Dedifferentiated amniotic fluid mesenchymal stem cell (primary cell): ENCODE measurements at regions not wholly inside any gene's neighbourhood (a gene's known extent, or its start where the extent isn't known, plus 50 kb on each side); places are given as distances from the start of the nearest gene placed in this dataset.

Experiments
- DNase-seq: peaks from one replicate; pipeline ENCODE4 v3.0.0-alpha.2; 2016; ENCODE audit errors: extremely low spot score

DNA sequence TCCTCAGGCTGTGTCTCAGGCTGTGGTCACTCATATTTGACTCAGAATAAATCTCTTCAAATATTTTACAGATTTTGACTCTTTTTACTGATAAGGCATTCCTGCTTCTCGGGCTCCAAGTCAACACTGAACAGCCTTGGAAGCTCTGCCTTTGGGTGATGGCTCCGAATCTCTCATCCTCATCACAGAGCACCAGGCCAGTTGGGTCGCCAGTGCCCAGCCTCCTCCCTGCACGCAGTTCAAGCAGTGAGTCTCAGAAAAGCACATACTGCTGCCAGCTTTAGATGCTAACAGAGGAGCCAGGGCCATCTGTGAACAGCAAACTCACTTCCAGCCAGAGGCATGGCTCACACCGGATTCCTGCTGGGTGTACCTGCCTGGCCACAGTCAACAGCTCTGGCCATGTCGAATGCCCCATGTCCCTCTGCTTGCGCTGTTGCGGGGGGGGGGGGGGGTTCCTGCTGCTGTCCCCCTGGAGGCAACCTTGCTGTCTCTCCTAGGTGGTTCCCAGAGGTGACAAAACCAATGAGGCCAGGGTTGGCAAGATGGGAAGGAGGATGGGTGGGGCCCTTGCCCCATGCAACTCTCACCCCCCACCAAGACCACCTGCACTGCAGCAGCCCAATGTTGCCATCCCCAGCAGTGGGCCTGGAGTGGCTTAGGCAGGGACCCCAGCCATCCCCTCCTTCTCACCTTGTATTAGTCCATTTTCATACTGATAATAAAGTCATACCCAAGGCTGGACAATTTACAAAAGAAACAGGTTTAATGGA, 248.8 kb downstream of the ERMARD start:
- no peak for DNase-seq

DNA sequence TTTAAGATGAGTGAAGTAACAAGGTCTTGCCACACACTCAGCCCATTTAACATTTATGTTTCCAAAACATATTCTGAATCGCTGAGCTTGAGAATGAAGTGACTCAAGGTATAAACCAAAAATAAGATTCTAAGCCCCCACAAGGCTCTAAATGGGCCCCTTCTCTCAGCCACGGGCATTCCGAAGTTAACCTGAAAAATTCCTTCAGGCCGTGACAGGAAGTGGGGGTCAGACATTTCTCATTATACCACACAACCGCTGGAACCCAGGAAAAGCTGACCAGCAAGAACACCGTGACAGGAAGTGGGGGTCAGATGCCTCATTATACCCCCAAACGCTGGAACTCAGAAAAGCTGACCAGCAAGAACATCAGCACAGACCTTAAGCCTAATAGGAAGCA, 247.9 kb downstream of the ERMARD start:
- no peak for DNase-seq

- no peak for DNase-seq
These were observed 247.0 kb downstream of the ERMARD start for GRCh38 chr6:169998457-169998856.

GRCh38 chr6:169997930-169998218, 246.5 kb downstream of the ERMARD start:
- no peak for DNase-seq

DNA sequence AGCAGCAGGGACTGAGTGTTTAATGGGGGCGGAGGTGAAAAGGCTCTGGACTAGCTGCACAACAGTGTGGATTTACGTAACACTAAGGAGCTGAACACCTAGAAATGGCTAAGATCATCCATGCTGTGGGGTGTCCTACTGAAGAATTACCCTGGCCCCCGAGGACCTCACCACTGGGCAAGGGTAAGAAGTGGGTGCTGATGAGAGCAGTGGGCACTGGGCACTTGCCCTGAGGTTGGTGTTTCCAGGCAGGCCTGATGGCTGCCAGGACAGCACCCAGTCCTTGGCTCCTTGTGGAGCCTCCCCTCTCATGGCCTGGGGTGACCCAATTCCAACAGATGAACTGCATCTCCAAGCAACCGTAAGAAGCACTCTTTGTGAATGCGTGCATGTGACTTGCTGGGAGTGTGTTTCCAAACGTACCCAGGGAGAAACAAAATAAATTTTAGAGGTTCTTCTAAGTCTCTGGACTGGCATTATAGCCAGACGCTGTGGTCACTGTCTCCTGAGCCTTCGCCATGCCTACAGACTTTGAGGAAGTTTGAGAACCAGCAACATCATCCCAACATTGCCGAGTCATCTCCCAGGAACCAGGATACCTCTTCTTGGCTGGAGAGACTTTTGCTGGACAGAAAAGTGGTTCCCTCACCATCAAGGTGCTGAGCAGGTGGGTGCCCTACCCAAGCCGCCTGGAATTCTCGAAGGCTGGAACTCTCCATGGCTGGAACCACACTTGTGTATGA, 245.9 kb downstream of the ERMARD start:
- DNase-seq = no peak

GRCh38 chr6:169996378-169997051, 245.1 kb downstream of the ERMARD start:
- no peak for DNase-seq

GRCh38 chr6:169994739-169995138, 243.3 kb downstream of the ERMARD start:
- DNase-seq = no peak

DNA sequence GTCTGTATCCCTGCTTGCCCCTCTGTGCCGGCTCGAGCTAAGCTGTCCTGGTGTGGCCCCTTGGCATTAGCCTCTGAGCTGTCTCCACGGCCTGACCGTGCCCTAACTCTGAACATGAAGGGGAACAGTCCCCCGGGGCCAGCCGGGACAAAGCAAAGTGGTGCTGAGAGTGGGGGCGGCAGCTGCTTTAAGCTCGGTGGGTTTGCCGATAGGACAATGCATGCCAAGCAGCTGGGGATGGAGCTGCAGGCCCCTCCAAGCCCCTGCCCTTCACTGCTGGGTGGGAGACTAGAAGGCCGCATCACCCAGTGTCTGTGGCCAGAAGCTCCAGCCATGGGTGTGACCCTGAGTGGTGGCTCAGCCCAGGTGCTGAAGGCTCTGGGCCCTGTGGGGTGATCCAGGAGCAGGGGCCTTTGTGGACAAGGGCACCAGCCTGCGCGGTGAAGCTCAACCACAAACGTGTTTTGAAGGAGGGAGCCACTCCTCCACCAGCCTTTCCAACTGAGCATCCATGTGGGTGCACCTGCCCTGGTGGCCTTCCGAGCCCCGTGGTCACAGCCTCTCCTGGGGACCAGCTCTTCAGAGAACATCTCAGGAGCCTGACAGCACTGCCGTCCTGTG, 242.5 kb downstream of the ERMARD start:
- DNase-seq = no peak

DNA sequence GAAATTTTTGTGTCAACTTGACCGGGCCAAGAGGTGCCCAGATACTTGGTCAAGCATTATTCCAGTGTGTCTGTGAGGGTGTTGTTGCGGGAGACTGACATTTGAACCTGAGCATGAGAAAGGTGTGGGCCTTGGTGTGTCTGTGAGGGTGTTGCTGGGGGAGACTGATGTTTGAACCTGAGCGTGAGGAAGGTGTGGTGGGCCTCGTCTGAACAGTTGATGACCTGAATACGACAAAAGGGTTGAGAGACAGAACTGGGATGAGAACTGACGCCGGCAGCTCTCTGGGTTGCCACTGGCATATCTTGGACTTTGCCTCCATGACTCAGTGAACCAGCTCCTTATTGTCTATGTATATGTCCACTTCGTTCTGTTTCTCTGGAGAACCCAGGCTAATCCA, 240.5 kb downstream of the ERMARD start:
- DNase-seq = no peak

- DNase-seq = no peak
These were observed 239.6 kb downstream of the ERMARD start for GRCh38 chr6:169991031-169991390.

DNA sequence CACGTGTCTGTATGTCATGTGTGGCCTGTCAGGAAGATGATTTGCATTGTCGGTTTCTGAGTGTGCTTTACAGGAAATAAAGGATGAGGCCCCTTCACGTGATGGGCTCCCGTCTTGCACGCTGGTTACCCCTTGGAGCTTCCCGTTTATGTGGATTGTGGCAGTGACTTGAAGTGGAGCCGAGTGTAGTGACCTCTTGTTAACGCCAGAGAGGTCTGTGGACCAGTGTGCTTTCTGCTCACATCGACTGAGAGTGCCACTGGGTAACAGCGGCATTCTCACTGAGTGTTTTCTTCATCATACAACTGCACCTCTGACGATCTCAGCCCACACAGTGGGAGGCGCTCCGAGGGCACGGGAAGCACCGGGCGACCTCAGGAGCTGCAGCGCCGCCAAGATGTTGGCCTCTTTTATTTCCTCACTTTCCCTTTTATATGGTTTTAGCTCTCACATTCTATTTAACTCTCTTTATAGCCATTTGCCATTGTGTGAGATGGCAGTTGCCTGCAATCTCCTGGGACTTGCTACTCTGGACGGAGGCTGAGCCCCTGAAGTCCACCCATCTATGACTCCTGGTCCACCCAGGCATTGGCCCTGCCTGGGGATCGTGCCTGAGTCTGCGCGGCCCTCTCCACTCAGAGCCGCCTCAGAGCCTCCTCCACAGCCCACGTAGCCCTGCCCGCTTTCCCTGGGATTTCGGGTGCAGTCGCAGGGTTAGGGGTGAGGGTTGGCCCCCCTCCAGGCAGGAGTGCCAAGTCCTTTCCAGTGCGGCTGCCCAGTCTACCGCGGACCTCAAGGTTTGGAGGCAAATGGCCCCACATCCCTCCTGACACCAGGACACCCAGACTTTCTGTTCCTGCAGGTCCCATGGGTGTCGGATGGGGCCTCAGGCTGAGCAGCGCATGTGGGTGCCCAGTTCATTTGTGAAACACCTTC, 238.9 kb downstream of the ERMARD start:
- no peak for DNase-seq

GRCh38 chr6:169989594-169989993, 238.2 kb downstream of the ERMARD start:
- no peak for DNase-seq

- DNase-seq = no peak
These were observed 237.5 kb downstream of the ERMARD start for GRCh38 chr6:169988769-169989550.

DNA sequence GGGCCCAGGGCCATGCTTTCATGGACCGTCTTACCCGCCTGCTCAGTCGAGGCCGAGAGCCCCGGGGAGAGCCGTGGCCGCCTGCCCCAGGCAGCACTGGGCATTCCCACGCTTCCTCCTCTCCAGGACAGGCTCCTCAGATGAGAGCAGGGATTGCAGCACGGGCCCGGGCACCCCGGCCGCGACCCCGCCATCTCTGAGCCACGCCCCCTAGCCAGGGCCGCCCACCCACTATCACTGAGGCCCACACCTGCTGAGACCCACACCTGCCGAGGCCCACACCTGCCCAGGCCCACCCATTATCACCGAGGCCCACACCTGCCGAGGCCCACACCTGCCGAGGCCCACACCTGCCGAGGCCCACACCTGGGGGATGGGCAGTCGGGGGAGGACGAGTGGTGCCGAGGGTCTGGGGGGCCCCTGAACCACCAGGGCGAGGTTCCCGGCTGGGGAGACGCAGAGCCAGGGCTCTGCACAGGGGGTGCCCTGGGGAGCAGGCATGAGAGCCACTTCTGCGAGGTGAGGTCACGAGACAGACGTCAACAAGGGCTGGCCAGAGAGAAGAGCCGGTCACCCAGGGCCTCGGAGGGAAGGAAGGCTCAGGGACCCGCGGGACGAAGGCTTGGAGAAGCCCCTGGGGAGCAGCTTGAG, 235.6 kb downstream of the ERMARD start:
- no peak for DNase-seq

- DNase-seq = no peak
These were observed 234.9 kb downstream of the ERMARD start for GRCh38 chr6:169986171-169986847.

- no peak for DNase-seq
These were observed 233.9 kb downstream of the ERMARD start for GRCh38 chr6:169985121-169986015.

DNA sequence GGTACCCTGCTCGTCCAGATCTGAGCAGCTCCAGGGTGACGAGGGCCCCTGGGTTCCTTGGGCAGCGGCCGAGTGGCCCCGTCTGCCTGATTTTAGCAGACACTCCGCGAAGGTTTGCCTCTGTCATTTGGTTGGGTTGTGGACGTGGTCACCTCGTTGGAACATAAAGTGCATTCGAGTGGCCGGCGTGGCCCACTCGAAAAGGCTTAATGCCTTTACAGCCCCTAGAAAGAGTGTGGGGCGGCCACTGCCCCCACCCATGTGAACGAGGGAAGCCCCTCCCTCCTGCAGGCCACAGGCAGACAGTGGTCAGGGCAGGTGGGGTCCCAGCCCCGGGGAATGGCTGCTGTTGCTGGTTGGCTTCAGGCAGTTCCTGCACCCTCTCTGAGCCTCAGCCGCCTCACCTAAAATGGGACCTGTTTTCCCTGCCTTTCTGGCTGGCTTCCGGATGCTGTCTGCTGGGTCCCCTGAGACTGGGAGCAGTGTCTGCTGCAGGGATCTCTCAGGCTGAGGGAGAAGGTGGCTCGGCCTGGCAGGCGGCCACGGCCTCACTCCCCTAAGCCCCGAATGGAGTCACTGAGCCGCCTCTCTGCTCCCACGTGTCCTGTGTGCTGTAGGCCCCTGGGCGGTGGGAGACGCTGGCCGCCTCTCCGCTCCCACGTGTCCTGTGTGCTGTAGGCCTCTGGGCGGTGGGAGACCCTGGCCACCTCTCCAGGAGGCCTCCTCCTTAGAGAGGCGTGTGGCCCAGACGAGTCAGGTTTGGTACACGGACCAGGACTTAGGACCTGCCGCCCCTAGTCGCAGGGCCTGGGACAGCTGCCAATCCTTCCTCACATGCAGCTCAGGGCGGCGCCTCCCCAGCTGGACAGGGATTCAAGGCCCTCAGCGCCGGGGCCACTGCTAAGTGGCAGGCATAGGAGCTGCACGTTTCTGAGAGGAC, 233.0 kb downstream of the ERMARD start:
- DNase-seq = no peak
